Activated CD8-positive, alpha-beta T cell treated with anti-CD3 and anti-CD28 coated beads for 36 hours (primary cell): ENCODE measurements at regions not wholly inside any gene's neighbourhood (a gene's known extent, or its start where the extent isn't known, plus 50 kb on each side); places are given as distances from the start of the nearest gene placed in this dataset.
"Not testable (repeated sequence)": the region's sequence is repeated elsewhere in the genome, so short reads cannot be mapped to it uniquely, and the experiment has no call there.

Source experiments
- ATAC-seq: fragments of 200-7000 bp; cut with Tn5 transposase; one replicate; pipeline ENCODE4 v1.10.0; 2021; ENCODE audit warnings: mild to moderate bottlenecking, moderate library complexity
- CTCF ChIA-PET: fragments of 350-600 bp; sonication (Branson Sonifier 250); formaldehyde crosslinking; loops from one replicate; lab custom pipeline; 2021; ENCODE audit warnings: antibody characterized with exemption; lab: Charles Lee
- POLR2A ChIA-PET: fragments of 350-600 bp; sonication (Branson Sonifier 250); formaldehyde crosslinking; loops from one replicate; lab custom pipeline; 2021; ENCODE audit warnings: antibody characterized with exemption; lab: Charles Lee
- DNase-seq: peaks from one replicate; pipeline ENCODE4 v3.0.0-alpha.2; 2020
- H3K27ac Mint-ChIP-seq: one replicate; pipeline ENCODE4 v1.8.0; 2021; ENCODE audit warnings: mild to moderate bottlenecking, mixed read lengths
- H3K27me3 Mint-ChIP-seq: one replicate; pipeline ENCODE4 v1.8.0; 2021; ENCODE audit warnings: mixed read lengths
- H3K36me3 Mint-ChIP-seq: one replicate; pipeline ENCODE4 v1.8.0; 2021; ENCODE audit warnings: low read depth, mixed read lengths
- H3K4me1 Mint-ChIP-seq: one replicate; pipeline ENCODE4 v1.8.0; 2021; ENCODE audit warnings: low read depth, mixed read lengths
- H3K4me3 Mint-ChIP-seq: one replicate; pipeline ENCODE4 v1.8.0; 2021; ENCODE audit warnings: mild to moderate bottlenecking, moderate library complexity, mixed read lengths
- H3K9me3 Mint-ChIP-seq: one replicate; pipeline ENCODE4 v1.8.0; 2021; ENCODE audit warnings: mixed read lengths
- intact Hi-C: fragments of 100-400 bp; cut with micrococcal nuclease; formaldehyde crosslinking; loops from one replicate; pipeline ENCODE4 v1.10.0; 2022
- TF ChIP-seq, protein P1 (sequence below): fragments of 200-600 bp; IDR thresholded peaks from one replicate; pipeline ENCODE4 v1.8.0; 2022; ENCODE audit warnings: antibody characterized with exemption, mild to moderate bottlenecking

- no peaks in the 10 kb centered on the region for H3K9me3 Mint-ChIP-seq
Measured at GRCh38 chr15:29988701-29989100, 94.1 kb upstream of the GOLGA8J start.

GRCh38 chr15:29986946-29987345 is 95.8 kb upstream of the GOLGA8J start:
- no peak for ATAC-seq
- no peak for DNase-seq
- no peaks in the 10 kb centered on the region for H3K9me3 Mint-ChIP-seq
- H3K27me3 Mint-ChIP-seq = peaks cover 12% of the 10 kb centered on the region
- TF ChIP-seq, protein P1, sequence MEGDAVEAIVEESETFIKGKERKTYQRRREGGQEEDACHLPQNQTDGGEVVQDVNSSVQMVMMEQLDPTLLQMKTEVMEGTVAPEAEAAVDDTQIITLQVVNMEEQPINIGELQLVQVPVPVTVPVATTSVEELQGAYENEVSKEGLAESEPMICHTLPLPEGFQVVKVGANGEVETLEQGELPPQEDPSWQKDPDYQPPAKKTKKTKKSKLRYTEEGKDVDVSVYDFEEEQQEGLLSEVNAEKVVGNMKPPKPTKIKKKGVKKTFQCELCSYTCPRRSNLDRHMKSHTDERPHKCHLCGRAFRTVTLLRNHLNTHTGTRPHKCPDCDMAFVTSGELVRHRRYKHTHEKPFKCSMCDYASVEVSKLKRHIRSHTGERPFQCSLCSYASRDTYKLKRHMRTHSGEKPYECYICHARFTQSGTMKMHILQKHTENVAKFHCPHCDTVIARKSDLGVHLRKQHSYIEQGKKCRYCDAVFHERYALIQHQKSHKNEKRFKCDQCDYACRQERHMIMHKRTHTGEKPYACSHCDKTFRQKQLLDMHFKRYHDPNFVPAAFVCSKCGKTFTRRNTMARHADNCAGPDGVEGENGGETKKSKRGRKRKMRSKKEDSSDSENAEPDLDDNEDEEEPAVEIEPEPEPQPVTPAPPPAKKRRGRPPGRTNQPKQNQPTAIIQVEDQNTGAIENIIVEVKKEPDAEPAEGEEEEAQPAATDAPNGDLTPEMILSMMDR = no peak
- POLR2A ChIA-PET = no interaction called here
- H3K4me1 Mint-ChIP-seq = no peaks in the 10 kb centered on the region
- H3K4me3 Mint-ChIP-seq = no peak overlapping the region
- H3K27ac Mint-ChIP-seq = no peak overlapping the region
- CTCF ChIA-PET = no interaction called here
- intact Hi-C loops = no loop called here
- no peaks in the 10 kb centered on the region for H3K36me3 Mint-ChIP-seq

More at GRCh38 chr15:29988701-29989100, 94.1 kb upstream of the GOLGA8J start:
- ChIA-PET POLR2A (no interaction called here), CTCF (no interaction called here)
- Mint-ChIP-seq H3K27me3 (peaks cover 11% of the 10 kb centered on the region), H3K4me1 (no peaks in the 10 kb centered on the region), H3K36me3 (no peaks in the 10 kb centered on the region), H3K27ac (no peak overlapping the region), H3K4me3 (no peak overlapping the region)
- ATAC-seq (no peak), DNase-seq (no peak)
- intact Hi-C loops = no loop called here
- TF ChIP-seq, protein P1 = no peak

DNA sequence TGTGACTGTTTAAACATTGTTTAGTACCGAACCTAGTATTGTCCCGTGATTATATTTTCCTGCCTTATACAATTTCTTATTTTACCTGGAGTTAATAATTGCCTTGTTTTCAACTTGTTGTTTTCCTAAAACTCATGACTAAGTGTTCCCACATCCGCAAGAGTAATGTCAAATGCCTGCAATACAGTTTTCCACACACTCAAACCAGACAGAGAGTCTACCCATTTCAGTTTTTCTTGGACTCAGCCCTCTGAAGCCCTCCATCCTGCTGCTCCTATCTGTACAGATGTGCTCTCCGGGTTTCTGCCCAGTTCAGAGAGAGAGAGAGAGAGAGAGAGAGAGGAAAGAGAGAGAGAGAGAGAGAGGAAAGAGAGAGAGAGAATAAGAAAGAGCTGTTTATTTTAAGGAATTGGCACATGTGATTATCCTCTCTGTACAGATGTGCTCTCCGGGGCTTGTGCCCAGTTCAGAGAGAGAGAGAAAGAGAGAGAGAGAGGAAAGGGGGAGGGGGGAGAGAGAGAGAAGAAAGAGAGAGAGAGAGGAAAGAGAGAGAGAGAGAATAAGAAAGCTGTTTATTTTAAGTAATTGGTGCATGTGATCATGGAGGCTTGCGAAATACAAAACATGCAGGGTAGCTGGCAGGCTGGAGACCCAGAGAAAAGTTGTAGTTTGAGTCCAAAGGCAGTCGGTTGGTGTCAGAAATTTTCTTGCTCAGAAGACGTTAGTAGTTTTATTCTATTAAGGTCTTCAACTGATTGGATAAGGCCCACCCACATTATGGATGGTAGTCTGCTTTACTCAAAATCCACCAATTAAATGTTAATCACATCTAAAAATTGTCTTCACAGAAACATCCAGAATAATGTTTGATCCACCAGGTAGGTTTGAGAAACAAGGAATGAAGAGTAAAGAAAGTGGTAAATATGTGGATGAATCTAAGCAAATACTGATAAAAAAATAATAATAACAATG is 104.1 kb upstream of the GOLGA8J start:
- ATAC-seq = no peak
- CTCF ChIA-PET = no interaction called here

DNA sequence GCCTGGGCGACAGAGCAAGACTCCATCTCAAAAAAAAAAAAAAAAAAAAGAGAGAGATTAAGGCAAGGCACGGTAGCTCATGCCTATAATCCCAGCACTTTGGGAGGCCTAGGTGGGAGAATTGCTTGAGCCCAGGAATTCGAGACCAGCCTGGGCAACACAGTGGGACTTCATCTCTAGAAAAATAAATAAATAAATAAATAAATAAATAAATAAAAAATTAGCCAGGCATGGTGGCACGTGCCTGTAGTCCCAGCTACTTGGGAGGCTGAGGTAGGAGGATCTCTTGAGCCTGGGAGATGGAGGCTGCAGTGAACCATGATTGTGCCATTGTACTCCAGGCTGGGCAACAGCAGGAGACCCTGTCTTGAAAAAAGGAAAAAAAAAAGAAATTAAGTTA is 108.7 kb upstream of the GOLGA8J start:
- H3K9me3 Mint-ChIP-seq, H3K27ac Mint-ChIP-seq, DNase-seq, H3K4me3 Mint-ChIP-seq, intact Hi-C loops, CTCF ChIA-PET, POLR2A ChIA-PET, H3K4me1 Mint-ChIP-seq, H3K36me3 Mint-ChIP-seq, ATAC-seq: not testable (repeated sequence)
- H3K27me3 Mint-ChIP-seq = peaks cover 36% of the 10 kb centered on the region

More for the DNA sequence above, 104.1 kb upstream of the GOLGA8J start:
- no peaks in the 10 kb centered on the region for H3K9me3 Mint-ChIP-seq
- intact Hi-C loops = no loop called here
- H3K4me3 Mint-ChIP-seq = no peak overlapping the region
- TF ChIP-seq, protein P1 = no peak
- no peak for DNase-seq
- peaks cover 9% of the 10 kb centered on the region for H3K27me3 Mint-ChIP-seq
- H3K4me1 Mint-ChIP-seq = no peaks in the 10 kb centered on the region
- POLR2A ChIA-PET = no interaction called here
- H3K36me3 Mint-ChIP-seq = no peaks in the 10 kb centered on the region
- H3K27ac Mint-ChIP-seq = no peak overlapping the region

GRCh38 chr15:29972051-29972450 is 110.7 kb upstream of the GOLGA8J start:
- peaks cover 40% of the 10 kb centered on the region for H3K27me3 Mint-ChIP-seq
- ATAC-seq (no peak), DNase-seq (no peak)
- POLR2A ChIA-PET = no interaction called here
- H3K4me1 Mint-ChIP-seq = peaks cover 2% of the 10 kb centered on the region
- intact Hi-C loops = no loop called here
- no peaks in the 10 kb centered on the region for H3K36me3 Mint-ChIP-seq
- H3K27ac Mint-ChIP-seq = no peak overlapping the region
- no peaks in the 10 kb centered on the region for H3K9me3 Mint-ChIP-seq
- H3K4me3 Mint-ChIP-seq = no peak overlapping the region
- TF ChIP-seq, protein P1 = no peak
- CTCF ChIA-PET = interaction anchor here (1.4 kb wide), 1 partner anchor 46 kb away, joined by 4 read pairs; no protein-coding TSS in a partner anchor
